ENCODE measurements at regions not wholly inside any gene's neighbourhood (a gene's known extent, or its start where the extent isn't known, plus 50 kb on each side); places are given as distances from the start of the nearest gene placed in this dataset.

DNA sequence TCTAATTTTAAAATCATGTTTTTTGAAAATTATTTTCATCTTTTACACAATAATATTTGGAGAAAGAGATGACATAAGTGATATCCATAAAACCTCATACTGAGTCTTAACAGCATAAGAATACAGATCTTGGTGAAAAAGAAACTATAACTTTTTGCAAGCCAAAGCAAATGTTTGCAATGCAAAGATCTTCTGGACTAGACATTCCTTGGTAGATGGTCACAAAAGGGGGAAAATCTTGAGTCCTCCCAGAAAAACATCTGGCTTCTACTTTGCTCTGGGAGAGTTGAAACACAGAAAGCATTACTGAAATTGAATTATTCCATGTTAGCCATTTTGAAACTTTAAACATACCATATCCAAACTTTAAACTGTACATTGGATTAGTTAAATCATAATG is 308.2 kb downstream of the ANXA1 start:
- no peaks in the 10 kb centered on the region for H4K20me1 ChIP-seq (ENCODE audit: insufficient read depth, low read length)
- H3K79me2 ChIP-seq (ENCODE audit: insufficient read depth, low read length): no peaks in the 10 kb centered on the region
- no peak for ATAC-seq (ENCODE audit: insufficient read depth, low read depth)

DNA sequence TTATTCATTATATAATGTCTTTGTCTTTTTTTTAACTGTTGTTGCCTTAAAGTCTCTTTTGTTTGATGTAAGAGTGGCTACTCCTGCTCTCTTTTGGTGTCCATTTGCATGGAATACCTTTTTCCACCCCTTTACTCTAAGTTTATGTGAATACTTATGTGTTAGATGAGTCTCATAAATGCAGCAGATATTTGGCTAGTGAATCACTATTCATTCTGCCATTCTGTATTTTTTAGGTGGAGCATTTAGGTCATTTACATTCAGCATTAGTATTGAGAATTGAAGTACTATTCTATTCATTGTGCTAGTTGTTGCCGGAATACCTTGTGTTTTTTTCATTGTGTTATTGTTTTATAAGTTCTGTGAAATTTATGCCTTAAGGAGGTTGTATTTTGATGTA is 317.1 kb downstream of the ANXA1 start:
- TF ChIP-seq, protein P1, sequence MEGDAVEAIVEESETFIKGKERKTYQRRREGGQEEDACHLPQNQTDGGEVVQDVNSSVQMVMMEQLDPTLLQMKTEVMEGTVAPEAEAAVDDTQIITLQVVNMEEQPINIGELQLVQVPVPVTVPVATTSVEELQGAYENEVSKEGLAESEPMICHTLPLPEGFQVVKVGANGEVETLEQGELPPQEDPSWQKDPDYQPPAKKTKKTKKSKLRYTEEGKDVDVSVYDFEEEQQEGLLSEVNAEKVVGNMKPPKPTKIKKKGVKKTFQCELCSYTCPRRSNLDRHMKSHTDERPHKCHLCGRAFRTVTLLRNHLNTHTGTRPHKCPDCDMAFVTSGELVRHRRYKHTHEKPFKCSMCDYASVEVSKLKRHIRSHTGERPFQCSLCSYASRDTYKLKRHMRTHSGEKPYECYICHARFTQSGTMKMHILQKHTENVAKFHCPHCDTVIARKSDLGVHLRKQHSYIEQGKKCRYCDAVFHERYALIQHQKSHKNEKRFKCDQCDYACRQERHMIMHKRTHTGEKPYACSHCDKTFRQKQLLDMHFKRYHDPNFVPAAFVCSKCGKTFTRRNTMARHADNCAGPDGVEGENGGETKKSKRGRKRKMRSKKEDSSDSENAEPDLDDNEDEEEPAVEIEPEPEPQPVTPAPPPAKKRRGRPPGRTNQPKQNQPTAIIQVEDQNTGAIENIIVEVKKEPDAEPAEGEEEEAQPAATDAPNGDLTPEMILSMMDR (IDR thresholded peaks at IDR 0.05; ENCODE audit: borderline replicate concordance, extremely low read depth, low read length, poor library complexity, severe bottlenecking): no peak
- no peak for TF ChIP-seq EZH2 (IDR thresholded peaks at IDR 0.05; ENCODE audit: borderline replicate concordance, low read depth, low read length, severe bottlenecking)
- Histone ChIP-seq H3K27ac (ENCODE audit: low read length) (no peak overlapping the region), H3K27me3 (ENCODE audit: insufficient read depth, low read length, poor library complexity) (no peaks in the 10 kb centered on the region), H4K20me1 (ENCODE audit: insufficient read depth, low read length) (no peaks in the 10 kb centered on the region), H3K4me1 (ENCODE audit: insufficient read depth, low read length) (no peaks in the 10 kb centered on the region), H3K9ac (ENCODE audit: low read depth, low read length) (no peak overlapping the region), H3K4me2 (ENCODE audit: insufficient read depth, low read length) (no peak overlapping the region), H3K79me2 (ENCODE audit: insufficient read depth, low read length) (no peaks in the 10 kb centered on the region), H3K9me3 (ENCODE audit: insufficient read depth, low read length, severe bottlenecking) (no peaks in the 10 kb centered on the region), H3K4me3 (ENCODE audit: low read depth in 1 of 2, low read length in 2 of 2) (no peak overlapping the region), H2AFZ (ENCODE audit: low read depth, low read length) (no peak overlapping the region), H3K36me3 (ENCODE audit: insufficient read depth, low read length) (no peaks in the 10 kb centered on the region)
- ATAC-seq (ENCODE audit: insufficient read depth, low read depth): no peak
- no peak for DNase-seq

More for the DNA sequence above, 308.2 kb downstream of the ANXA1 start:
- H3K27me3 ChIP-seq (ENCODE audit: insufficient read depth, low read length, poor library complexity): no peaks in the 10 kb centered on the region
- H3K36me3 ChIP-seq (ENCODE audit: insufficient read depth, low read length): no peaks in the 10 kb centered on the region
- TF ChIP-seq, protein P1 (IDR thresholded peaks at IDR 0.05; ENCODE audit: borderline replicate concordance, extremely low read depth, low read length, poor library complexity, severe bottlenecking): no peak
- TF ChIP-seq EZH2 (IDR thresholded peaks at IDR 0.05; ENCODE audit: borderline replicate concordance, low read depth, low read length, severe bottlenecking): no peak
- H2AFZ ChIP-seq (ENCODE audit: low read depth, low read length): no peak overlapping the region
- DNase-seq: no peak
- H3K4me3 ChIP-seq (ENCODE audit: low read depth in 1 of 2, low read length in 2 of 2): no peak overlapping the region
- no peak overlapping the region for H3K9ac ChIP-seq (ENCODE audit: low read depth, low read length)
- no peaks in the 10 kb centered on the region for H3K4me1 ChIP-seq (ENCODE audit: insufficient read depth, low read length)
- H3K9me3 ChIP-seq (ENCODE audit: insufficient read depth, low read length, severe bottlenecking): no peaks in the 10 kb centered on the region
- no peak overlapping the region for H3K4me2 ChIP-seq (ENCODE audit: insufficient read depth, low read length)
- no peak overlapping the region for H3K27ac ChIP-seq (ENCODE audit: low read length)

GRCh38 chr9:73470766-73471165 is 319.1 kb downstream of the ANXA1 start:
- Histone ChIP-seq H3K27ac (ENCODE audit: low read length) (no peak overlapping the region), H3K79me2 (ENCODE audit: insufficient read depth, low read length) (no peaks in the 10 kb centered on the region), H3K4me1 (ENCODE audit: insufficient read depth, low read length) (no peaks in the 10 kb centered on the region), H3K27me3 (ENCODE audit: insufficient read depth, low read length, poor library complexity) (no peaks in the 10 kb centered on the region), H3K9me3 (ENCODE audit: insufficient read depth, low read length, severe bottlenecking) (no peaks in the 10 kb centered on the region), H3K9ac (ENCODE audit: low read depth, low read length) (no peak overlapping the region), H3K4me2 (ENCODE audit: insufficient read depth, low read length) (no peak overlapping the region), H2AFZ (ENCODE audit: low read depth, low read length) (peak overlapping the region; percentile 26; the same call in 1 of the 2 replicates), H4K20me1 (ENCODE audit: insufficient read depth, low read length) (no peaks in the 10 kb centered on the region), H3K36me3 (ENCODE audit: insufficient read depth, low read length) (no peaks in the 10 kb centered on the region), H3K4me3 (ENCODE audit: low read depth in 1 of 2, low read length in 2 of 2) (no peak overlapping the region)
- ATAC-seq (ENCODE audit: insufficient read depth, low read depth): no peak
- DNase-seq: no peak
- TF ChIP-seq EZH2 (IDR thresholded peaks at IDR 0.05; ENCODE audit: borderline replicate concordance, low read depth, low read length, severe bottlenecking): no peak
- TF ChIP-seq, protein P1 (IDR thresholded peaks at IDR 0.05; ENCODE audit: borderline replicate concordance, extremely low read depth, low read length, poor library complexity, severe bottlenecking): no peak
